HG02678 (cell line): ENCODE measurements at regions not wholly inside any gene's neighbourhood (a gene's known extent, or its start where the extent isn't known, plus 50 kb on each side); places are given as distances from the start of the nearest gene placed in this dataset.
"Not testable (repeated sequence)": the region's sequence is repeated elsewhere in the genome, so short reads cannot be mapped to it uniquely, and the experiment has no call there.

Experiments
- ATAC-seq: cut with Tn5 transposase; IDR thresholded peaks from one replicate; pipeline ENCODE4 v1.9.1; 2021; ENCODE audit warnings: mild to moderate bottlenecking, moderate library complexity; ENCODE audit not compliant: unreplicated experiment

- no peak for ATAC-seq
Measured at GRCh38 chr20:17873410-17874270, 95.0 kb downstream of the SNX5 start.

- ATAC-seq, result no peak
Measured at GRCh38 chr20:17872959-17873358, 95.6 kb downstream of the SNX5 start.

- ATAC-seq, result no peak
Measured at GRCh38 chr20:17872434-17872833, 96.2 kb downstream of the SNX5 start.

- ATAC-seq, result no peak
Measured at GRCh38 chr20:17871886-17872285, 96.7 kb downstream of the SNX5 start.

GRCh38 chr20:17871181-17871580 is 97.4 kb downstream of the SNX5 start:
- no peak for ATAC-seq

GRCh38 chr20:17870086-17870740 is 98.4 kb downstream of the SNX5 start:
- no peak for ATAC-seq

GRCh38 chr20:17869295-17869994 is 99.1 kb downstream of the SNX5 start:
- ATAC-seq, result no peak

GRCh38 chr20:17868700-17869231 is 99.8 kb downstream of the SNX5 start:
- no peak for ATAC-seq

GRCh38 chr20:17868151-17868550 is 100.4 kb downstream of the SNX5 start:
- no peak for ATAC-seq

GRCh38 chr20:17867131-17867925 is 101.3 kb downstream of the SNX5 start:
- ATAC-seq, result no peak

GRCh38 chr20:17866234-17867001 is 102.2 kb downstream of the SNX5 start:
- ATAC-seq, result no peak

GRCh38 chr20:17863577-17864292 is 104.9 kb downstream of the SNX5 start:
- ATAC-seq, result no peak

GRCh38 chr20:17863209-17863576 is 105.4 kb downstream of the SNX5 start:
- no peak for ATAC-seq

- ATAC-seq, result no peak
Measured at GRCh38 chr20:17862171-17862570, 106.4 kb downstream of the SNX5 start.

GRCh38 chr20:17861620-17862019 is 107.0 kb downstream of the SNX5 start:
- ATAC-seq, result not testable (repeated sequence)

- ATAC-seq, result no peak
Measured at GRCh38 chr20:17860301-17861197, 108.0 kb downstream of the SNX5 start.

- ATAC-seq, result peak; percentile 24
Measured at GRCh38 chr20:17859616-17860232, 108.9 kb downstream of the SNX5 start.
